IPS DF 6.9 (cell line): ENCODE measurements at regions not wholly inside any gene's neighbourhood (a gene's known extent, or its start where the extent isn't known, plus 50 kb on each side); places are given as distances from the start of the nearest gene placed in this dataset.
"Not testable (repeated sequence)": the region's sequence is repeated elsewhere in the genome, so short reads cannot be mapped to it uniquely, and the experiment has no call there.

Experiments
- DNase-seq: peaks from one replicate; pipeline ENCODE4 v3.0.0-alpha.2; 2013; ENCODE audit warnings: low read depth, low spot score
- H3K27ac ChIP-seq: one replicate; pipeline ENCODE4 v1.5.1; 2013; ENCODE audit warnings: low read length, control low read depth
- H3K27me3 ChIP-seq: 2 replicates; pipeline ENCODE4 v1.6.1; 2013; ENCODE audit warnings: mild to moderate bottlenecking, low read length; ENCODE audit not compliant: control insufficient read depth, insufficient read depth
- H3K36me3 ChIP-seq: 2 replicates; pipeline ENCODE4 v1.6.1; 2013; ENCODE audit warnings: low read length; ENCODE audit not compliant: control insufficient read depth, insufficient read depth
- H3K4me1 ChIP-seq: 2 replicates; pipeline ENCODE4 v1.6.1; 2013; ENCODE audit warnings: low read length; ENCODE audit not compliant: control insufficient read depth, insufficient read depth
- H3K4me3 ChIP-seq: 2 replicates; pipeline ENCODE4 v1.5.1; 2013; ENCODE audit warnings: mild to moderate bottlenecking, low read length
- H3K9me3 ChIP-seq: 2 replicates; pipeline ENCODE4 v1.6.1; 2013; ENCODE audit warnings: low read length, inconsistent platforms; ENCODE audit not compliant: control insufficient read depth, insufficient read depth
- WGBS: extraction: QIAGEN DNeasy Blood & Tissue Kit; methylation state at CpG from one replicate; pipeline ENCODE4 v1.1.7; 2013; ENCODE audit warnings: mixed read lengths, missing lambda C conversion rate; ENCODE audit not compliant: insufficient read length, insufficient coverage; 5-methylcytosine and 5-hydroxymethylcytosine counted together

- H3K4me1 ChIP-seq = no peaks in the 10 kb centered on the region
- DNase-seq = no peak
- no peaks in the 10 kb centered on the region for H3K36me3 ChIP-seq
- H3K27ac ChIP-seq = no peak overlapping the region
- no peaks in the 10 kb centered on the region for H3K9me3 ChIP-seq
- H3K4me3 ChIP-seq = no peak overlapping the region
- H3K27me3 ChIP-seq = no peaks in the 10 kb centered on the region
- WGBS = no CpG with 5 or more reads among the region's 3 CpGs
Observed at GRCh38 chr1:83503153-83503552, 495.8 kb downstream of the TTLL7 start.

- Histone ChIP-seq H3K4me1 (no peaks in the 10 kb centered on the region), H3K27ac (no peak overlapping the region), H3K27me3 (no peaks in the 10 kb centered on the region), H3K4me3 (no peak overlapping the region), H3K36me3 (no peaks in the 10 kb centered on the region), H3K9me3 (no peaks in the 10 kb centered on the region)
- WGBS = no CpG with 5 or more reads among the region's 1 CpG
- no peak for DNase-seq
Observed at GRCh38 chr1:83500987-83501591, 497.8 kb downstream of the TTLL7 start.

DNA sequence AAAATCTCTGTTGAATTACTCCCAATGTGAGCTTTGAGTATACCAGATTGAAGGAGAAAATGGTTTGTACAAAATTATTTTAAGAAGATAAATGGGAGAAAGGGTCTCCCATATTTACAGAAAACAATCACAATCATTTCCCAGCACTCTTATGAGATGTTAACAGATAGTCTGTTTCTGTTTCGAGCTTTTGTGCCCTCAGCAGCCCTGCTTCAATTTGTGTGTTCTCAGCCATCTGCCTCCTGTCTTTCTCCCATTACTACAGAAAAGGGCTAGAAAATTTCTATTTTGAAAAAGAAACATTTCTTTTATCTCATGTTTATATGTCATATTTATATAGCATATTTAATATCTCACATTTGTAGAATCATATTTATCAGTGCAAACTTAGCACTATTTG lies 498.4 kb downstream of the TTLL7 start:
- Histone ChIP-seq H3K9me3 (no peaks in the 10 kb centered on the region), H3K4me1 (no peaks in the 10 kb centered on the region), H3K4me3 (no peak overlapping the region), H3K27me3 (no peaks in the 10 kb centered on the region), H3K27ac (no peak overlapping the region), H3K36me3 (no peaks in the 10 kb centered on the region)
- DNase-seq = no peak
- WGBS = no CpG with 5 or more reads among the region's 1 CpG

- Histone ChIP-seq H3K9me3 (no peaks in the 10 kb centered on the region), H3K27me3 (no peaks in the 10 kb centered on the region), H3K4me1 (no peaks in the 10 kb centered on the region), H3K27ac (no peak overlapping the region), H3K4me3 (no peak overlapping the region), H3K36me3 (no peaks in the 10 kb centered on the region)
- WGBS = 100% methylated on average over 2 of the region's 3 CpGs
- no peak for DNase-seq
Observed at GRCh38 chr1:83499998-83500397, 498.9 kb downstream of the TTLL7 start.

- DNase-seq = no peak
- Histone ChIP-seq H3K9me3 (no peaks in the 10 kb centered on the region), H3K27me3 (no peaks in the 10 kb centered on the region), H3K4me3 (no peak overlapping the region), H3K36me3 (no peaks in the 10 kb centered on the region), H3K4me1 (no peaks in the 10 kb centered on the region), H3K27ac (no peak overlapping the region)
- WGBS = no CpG with 5 or more reads among the region's 1 CpG
Observed at GRCh38 chr1:83497563-83497962, 501.4 kb downstream of the TTLL7 start.

- Histone ChIP-seq H3K4me1 (no peaks in the 10 kb centered on the region), H3K27ac (no peak overlapping the region), H3K4me3 (no peak overlapping the region), H3K36me3 (no peaks in the 10 kb centered on the region), H3K9me3 (no peaks in the 10 kb centered on the region), H3K27me3 (no peaks in the 10 kb centered on the region)
- WGBS = 100% methylated on average over 3 of the region's 9 CpGs
- no peak for DNase-seq
Observed at GRCh38 chr1:83495560-83495959, 503.4 kb downstream of the TTLL7 start.

GRCh38 chr1:83493633-83494032 lies 505.3 kb downstream of the TTLL7 start:
- Histone ChIP-seq H3K4me3 (no peak overlapping the region), H3K9me3 (no peaks in the 10 kb centered on the region), H3K27me3 (no peaks in the 10 kb centered on the region), H3K27ac (no peak overlapping the region), H3K4me1 (no peaks in the 10 kb centered on the region), H3K36me3 (no peaks in the 10 kb centered on the region)
- WGBS = no CpG with 5 or more reads among the region's 2 CpGs
- no peak for DNase-seq

GRCh38 chr1:83491930-83492329 lies 507.0 kb downstream of the TTLL7 start:
- Histone ChIP-seq H3K4me1 (no peaks in the 10 kb centered on the region), H3K36me3 (no peaks in the 10 kb centered on the region), H3K27ac (no peak overlapping the region), H3K27me3 (no peaks in the 10 kb centered on the region), H3K4me3 (no peak overlapping the region), H3K9me3 (no peaks in the 10 kb centered on the region)
- no CpG with 5 or more reads among the region's 2 CpGs for WGBS
- DNase-seq = no peak

DNA sequence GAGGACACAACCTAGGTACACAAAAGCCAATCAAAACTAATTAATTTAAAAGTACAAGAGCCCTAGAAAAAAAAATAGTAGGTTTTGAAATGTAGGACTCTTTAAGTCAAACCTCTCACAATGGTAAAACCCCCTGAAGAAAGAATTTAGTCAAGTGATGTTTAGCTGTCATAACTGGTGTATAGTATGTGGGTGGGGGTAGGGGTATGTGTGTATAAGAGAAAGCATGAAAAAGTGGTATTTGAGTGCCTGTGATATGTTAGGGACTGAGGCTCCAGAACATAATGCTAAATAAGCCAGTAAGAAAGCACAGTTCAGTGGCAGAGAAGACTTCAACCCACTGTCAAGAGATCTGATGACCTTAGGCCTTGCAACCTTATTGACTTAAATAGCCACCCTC lies 507.9 kb downstream of the TTLL7 start:
- Histone ChIP-seq H3K27me3 (no peaks in the 10 kb centered on the region), H3K36me3 (no peaks in the 10 kb centered on the region), H3K4me1 (no peaks in the 10 kb centered on the region), H3K4me3 (no peak overlapping the region), H3K27ac (no peak overlapping the region), H3K9me3 (no peaks in the 10 kb centered on the region)
- no peak for DNase-seq

DNA sequence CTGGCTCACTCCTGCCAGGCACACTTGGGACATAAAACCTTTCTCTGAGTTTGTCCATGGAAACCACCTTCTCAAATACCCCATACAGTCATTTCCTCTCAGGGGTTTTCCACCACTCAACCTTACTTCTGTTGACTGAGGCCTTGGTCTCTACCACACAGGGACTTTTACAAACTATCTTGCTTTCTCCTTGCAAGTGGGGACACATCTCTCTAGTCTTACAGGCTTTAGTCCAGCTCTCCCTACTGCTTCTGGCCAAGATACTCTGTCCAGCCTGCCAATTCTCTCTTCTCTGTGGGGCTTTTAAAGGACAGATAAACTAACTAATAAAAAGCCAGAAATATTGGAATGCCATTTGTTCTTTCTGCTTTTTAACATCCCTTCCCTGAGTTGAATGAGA lies 510.8 kb downstream of the TTLL7 start:
- H3K36me3 ChIP-seq, H3K4me1 ChIP-seq, H3K4me3 ChIP-seq, H3K27ac ChIP-seq, H3K9me3 ChIP-seq, H3K27me3 ChIP-seq, DNase-seq: not testable (repeated sequence)

DNA sequence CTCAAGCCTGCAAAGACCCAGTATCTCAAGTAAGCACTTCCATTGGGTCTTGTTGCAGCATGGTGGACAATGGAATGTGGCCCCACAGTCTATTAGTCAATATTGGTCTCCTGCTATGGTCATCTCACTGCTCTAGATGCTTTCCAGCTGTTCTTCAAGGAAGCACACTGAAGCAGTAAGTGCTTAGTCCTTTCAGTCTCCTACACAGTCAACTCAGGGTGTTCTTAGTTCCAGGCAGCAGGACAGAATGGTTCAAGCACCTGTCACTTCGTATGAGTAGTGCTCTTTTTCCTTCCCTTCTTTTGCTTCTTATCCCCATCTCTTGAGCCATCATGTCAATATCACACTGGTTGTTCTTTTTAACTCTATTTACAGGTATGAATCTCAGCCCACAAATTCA lies 511.5 kb downstream of the TTLL7 start:
- not testable (repeated sequence) for H3K9me3 ChIP-seq, H3K27me3 ChIP-seq, H3K4me1 ChIP-seq, H3K4me3 ChIP-seq, H3K27ac ChIP-seq, DNase-seq, H3K36me3 ChIP-seq
- WGBS = no CpG with 5 or more reads among the region's 1 CpG
